WERI-Rb-1 (cell line): ENCODE measurements at regions not wholly inside any gene's neighbourhood (a gene's known extent, or its start where the extent isn't known, plus 50 kb on each side); places are given as distances from the start of the nearest gene placed in this dataset.

Experiments used
- DNase-seq: peaks from one replicate; pipeline ENCODE4 v3.0.0-alpha.2; 2020
- H3K27ac ChIP-seq: fragments of 250-450 bp; sonication (Bioruptor Pico); 2 replicates; pipeline ENCODE4 v1.5.1; 2020; ENCODE audit warnings: mild to moderate bottlenecking, moderate library complexity
- H3K27me3 ChIP-seq: fragments of 250-450 bp; sonication (Bioruptor Pico); 2 replicates; pipeline ENCODE4 v1.5.1; 2021; ENCODE audit warnings: mild to moderate bottlenecking, low read depth, moderate library complexity; ENCODE audit not compliant: insufficient read depth, severe bottlenecking
- H3K36me3 ChIP-seq: fragments of 250-450 bp; sonication (Bioruptor Pico); 2 replicates; pipeline ENCODE4 v1.5.1; 2020; ENCODE audit warnings: mild to moderate bottlenecking, moderate library complexity
- H3K4me3 ChIP-seq: 2 replicates; pipeline ENCODE4 v1.5.1; 2011; ENCODE audit warnings: low read depth, mild to moderate bottlenecking, control low read depth, low read length
- H3K9me3 ChIP-seq: fragments of 250-450 bp; sonication (Bioruptor Pico); 2 replicates; pipeline ENCODE4 v1.5.1; 2021; ENCODE audit warnings: mild to moderate bottlenecking, moderate library complexity; ENCODE audit not compliant: severe bottlenecking
- CTCF ChIP-seq: IDR thresholded peaks from 2 replicates; pipeline ENCODE4 v1.5.1; 2011; ENCODE audit warnings: low read depth, mild to moderate bottlenecking, control low read depth, inconsistent platforms, low read length

DNA sequence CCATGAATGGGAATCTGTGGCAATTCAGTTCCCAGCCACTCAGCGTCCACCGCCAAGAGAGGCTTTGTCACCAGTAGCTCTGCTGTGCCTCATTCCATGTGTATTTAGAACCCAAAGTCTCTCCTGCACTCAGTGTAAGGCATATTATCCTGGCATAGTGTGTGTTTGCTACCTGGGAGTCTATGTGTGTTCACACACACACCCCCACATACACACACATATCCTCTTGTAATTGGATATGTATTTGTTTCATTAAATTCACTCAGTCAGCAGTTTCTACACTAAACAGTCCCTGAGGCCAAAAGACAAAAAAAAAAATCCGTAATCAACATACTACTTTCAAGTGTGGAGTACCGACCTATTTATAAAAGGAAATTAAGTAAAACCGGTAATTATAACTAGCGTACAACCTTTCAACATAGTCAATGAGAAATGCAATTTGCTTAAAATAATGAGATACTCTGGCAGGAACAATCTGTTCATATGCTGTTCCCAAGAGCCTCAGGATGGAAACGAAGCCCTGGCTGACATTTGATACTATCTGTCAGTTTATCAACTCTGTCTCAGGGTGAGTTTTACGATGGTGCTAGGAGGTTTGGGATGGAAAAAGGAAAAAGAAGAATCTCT lies 425.8 kb upstream of the CELF2 start:
- DNase-seq: no peak
- Histone ChIP-seq H3K4me3 (no peak overlapping the region), H3K36me3 (no peaks in the 10 kb centered on the region), H3K27me3 (no peaks in the 10 kb centered on the region), H3K9me3 (no peaks in the 10 kb centered on the region), H3K27ac (no peak overlapping the region)
- no peak for TF ChIP-seq CTCF

GRCh38 chr10:10596256-10596655 lies 421.4 kb upstream of the CELF2 start:
- no peaks in the 10 kb centered on the region for H3K27me3 ChIP-seq
- no peak for DNase-seq
- no peaks in the 10 kb centered on the region for H3K36me3 ChIP-seq
- no peak overlapping the region for H3K27ac ChIP-seq
- TF ChIP-seq CTCF: no peak
- no peak overlapping the region for H3K4me3 ChIP-seq
- no peaks in the 10 kb centered on the region for H3K9me3 ChIP-seq

GRCh38 chr10:10598297-10598696 lies 419.4 kb upstream of the CELF2 start:
- Histone ChIP-seq H3K4me3 (no peak overlapping the region), H3K9me3 (no peaks in the 10 kb centered on the region), H3K27ac (no peak overlapping the region), H3K36me3 (no peaks in the 10 kb centered on the region), H3K27me3 (no peaks in the 10 kb centered on the region)
- no peak for DNase-seq
- TF ChIP-seq CTCF: no peak

- Histone ChIP-seq H3K36me3 (no peaks in the 10 kb centered on the region), H3K27me3 (no peaks in the 10 kb centered on the region), H3K9me3 (no peaks in the 10 kb centered on the region), H3K4me3 (no peak overlapping the region), H3K27ac (no peak overlapping the region)
- TF ChIP-seq CTCF: no peak
- DNase-seq: no peak
These were observed 417.7 kb upstream of the CELF2 start for GRCh38 chr10:10600004-10600403.

- no peaks in the 10 kb centered on the region for H3K36me3 ChIP-seq
- no peaks in the 10 kb centered on the region for H3K27me3 ChIP-seq
- DNase-seq: no peak
- no peak for TF ChIP-seq CTCF
- H3K4me3 ChIP-seq: no peak overlapping the region
- H3K27ac ChIP-seq: no peak overlapping the region
- H3K9me3 ChIP-seq: no peaks in the 10 kb centered on the region
These were observed 412.1 kb upstream of the CELF2 start for GRCh38 chr10:10605551-10606081.
